OCI-LY1 (cell line): ENCODE measurements at regions not wholly inside any gene's neighbourhood (a gene's known extent, or its start where the extent isn't known, plus 50 kb on each side); places are given as distances from the start of the nearest gene placed in this dataset.

Source experiments
- CTCF ChIP-seq: fragments of 200-600 bp; sonication (generic), shearing (Covaris generic); IDR thresholded peaks from 2 replicates; pipeline ENCODE4 v1.5.1; 2017; ENCODE audit warnings: mild to moderate bottlenecking, antibody characterized with exemption, low read length, moderate library complexity, mixed read lengths
- EZH2 ChIP-seq: fragments of 200-600 bp; sonication (generic), shearing (Covaris generic); IDR thresholded peaks from 2 replicates; pipeline ENCODE4 v1.8.0; 2017; ENCODE audit warnings: borderline replicate concordance, mixed run types, mild to moderate bottlenecking, antibody characterized with exemption, low read length, moderate library complexity, mixed read lengths

- TF ChIP-seq CTCF (no peak), EZH2 (no peak)
Measured at GRCh38 chr1:228922722-228923376, 187.6 kb downstream of the RHOU start.
